DOHH2 (cell line): ENCODE measurements at regions not wholly inside any gene's neighbourhood (a gene's known extent, or its start where the extent isn't known, plus 50 kb on each side); places are given as distances from the start of the nearest gene placed in this dataset.

Source experiments
- H3F3A ChIP-seq: fragments of 200-600 bp; sonication (generic), shearing (Covaris generic); 2 replicates; pipeline ENCODE4 v1.6.0; 2016; ENCODE audit warnings: antibody characterized with exemption, mild to moderate bottlenecking; ENCODE audit not compliant: control insufficient read depth, insufficient read depth
- H3K27ac ChIP-seq: fragments of 200-600 bp; sonication (generic); 2 replicates; pipeline ENCODE4 v1.5.1; 2014; ENCODE audit warnings: low read depth, mild to moderate bottlenecking, low read length, moderate library complexity
- H3K27me3 ChIP-seq: fragments of 200-600 bp; sonication (generic); 2 replicates; pipeline ENCODE4 v1.6.1; 2014; ENCODE audit warnings: mild to moderate bottlenecking, low read length, mixed read lengths; ENCODE audit not compliant: control insufficient read depth
- H3K36me3 ChIP-seq: fragments of 200-600 bp; sonication (generic); 2 replicates; pipeline ENCODE4 v1.6.1; 2014; ENCODE audit warnings: mild to moderate bottlenecking, low read length, moderate library complexity, mixed read lengths; ENCODE audit not compliant: control insufficient read depth
- H3K4me1 ChIP-seq: fragments of 200-600 bp; sonication (generic); 2 replicates; pipeline ENCODE4 v1.6.1; 2014; ENCODE audit warnings: mild to moderate bottlenecking, low read length, mixed read lengths; ENCODE audit not compliant: control insufficient read depth
- H3K4me2 ChIP-seq: fragments of 200-600 bp; sonication (generic); 2 replicates; pipeline ENCODE4 v1.6.0; 2014; ENCODE audit warnings: mild to moderate bottlenecking, low read length, moderate library complexity
- H3K4me3 ChIP-seq: fragments of 200-600 bp; sonication (generic); 2 replicates; pipeline ENCODE4 v1.5.1; 2014; ENCODE audit warnings: mild to moderate bottlenecking, low read length, mixed read lengths
- H3K79me2 ChIP-seq: fragments of 200-600 bp; sonication (generic); 2 replicates; pipeline ENCODE4 v1.6.1; 2014; ENCODE audit warnings: mild to moderate bottlenecking, low read length, mixed read lengths; ENCODE audit not compliant: control insufficient read depth
- H3K9me2 ChIP-seq: fragments of 200-600 bp; sonication (generic); replicated peaks from 2 replicates; pipeline ENCODE4 v1.6.1; 2014; ENCODE audit warnings: mild to moderate bottlenecking, low read length, mixed read lengths; ENCODE audit not compliant: control insufficient read depth
- H3K9me3 ChIP-seq: fragments of 200-600 bp; sonication (generic); 2 replicates; pipeline ENCODE4 v1.6.1; 2014; ENCODE audit warnings: antibody characterized with exemption, low read length, mixed read lengths; ENCODE audit not compliant: control insufficient read depth, insufficient read depth
- H4K20me1 ChIP-seq: fragments of 200-600 bp; sonication (generic); 2 replicates; pipeline ENCODE4 v1.6.0; 2014; ENCODE audit warnings: low read depth, mild to moderate bottlenecking, antibody characterized with exemption, low read length, moderate library complexity; ENCODE audit not compliant: control insufficient read depth, insufficient read depth
- EZH2phosphoT487 ChIP-seq: fragments of 200-600 bp; sonication (generic); IDR thresholded peaks from 2 replicates; pipeline ENCODE4 v1.6.1; 2017; ENCODE audit warnings: borderline replicate concordance, mild to moderate bottlenecking, antibody characterized with exemption, low read length, moderate library complexity, mixed read lengths
- TF ChIP-seq, protein P1 (sequence below): fragments of 200-600 bp; sonication (generic); IDR thresholded peaks from one replicate; pipeline ENCODE4 v1.5.1; 2014; ENCODE audit warnings: antibody characterized with exemption, mild to moderate bottlenecking, low read depth, low read length; ENCODE audit not compliant: poor library complexity, severe bottlenecking

DNA sequence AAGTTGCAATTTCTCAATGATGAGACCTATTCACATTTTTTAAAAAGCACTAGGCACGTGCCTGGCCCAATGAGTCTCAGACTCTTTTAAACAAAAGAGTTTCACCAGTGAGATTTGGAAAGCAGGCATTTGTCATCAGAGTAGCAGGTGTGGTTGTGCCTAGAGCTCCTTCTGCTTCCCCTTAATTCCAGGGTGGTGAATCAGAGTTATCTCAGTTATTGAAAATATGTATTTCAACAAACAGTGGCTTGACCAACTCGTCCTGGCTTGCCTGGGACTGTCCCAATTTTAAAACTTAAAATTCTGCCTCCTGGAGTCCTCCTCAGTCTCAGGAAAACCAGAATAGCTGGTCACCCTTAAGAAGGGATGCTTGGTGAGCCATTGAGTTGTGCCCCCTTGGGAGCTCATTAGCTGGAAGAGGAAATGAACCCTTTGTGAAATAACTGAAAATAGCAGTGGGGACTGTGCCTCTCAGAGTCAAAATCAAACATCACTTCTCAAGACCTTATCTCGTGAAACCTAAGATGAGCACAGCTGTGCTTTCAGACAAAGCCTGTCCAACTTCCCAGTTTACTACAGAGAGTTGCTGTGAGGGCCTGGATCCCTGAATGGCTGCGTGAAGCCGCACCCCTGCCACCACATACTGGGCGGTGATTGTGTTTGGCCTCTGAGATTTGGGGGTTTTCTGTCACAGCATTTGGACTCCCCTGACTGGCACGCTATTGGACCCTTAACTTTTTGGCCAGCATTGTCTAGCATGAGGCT, 116.3 kb downstream of the ANKRD60 start:
- Histone ChIP-seq H3K4me1 (no peaks in the 10 kb centered on the region), H3K27ac (no peak overlapping the region), H3K9me2 (no peaks in the 10 kb centered on the region), H3K27me3 (peaks cover 14% of the 10 kb centered on the region), H3K4me2 (no peak overlapping the region), H3K36me3 (no peaks in the 10 kb centered on the region), H3K9me3 (no peaks in the 10 kb centered on the region), H3F3A (no peaks in the 10 kb centered on the region), H3K4me3 (no peak overlapping the region), H4K20me1 (no peaks in the 10 kb centered on the region), H3K79me2 (no peaks in the 10 kb centered on the region)
- TF ChIP-seq, protein P1, sequence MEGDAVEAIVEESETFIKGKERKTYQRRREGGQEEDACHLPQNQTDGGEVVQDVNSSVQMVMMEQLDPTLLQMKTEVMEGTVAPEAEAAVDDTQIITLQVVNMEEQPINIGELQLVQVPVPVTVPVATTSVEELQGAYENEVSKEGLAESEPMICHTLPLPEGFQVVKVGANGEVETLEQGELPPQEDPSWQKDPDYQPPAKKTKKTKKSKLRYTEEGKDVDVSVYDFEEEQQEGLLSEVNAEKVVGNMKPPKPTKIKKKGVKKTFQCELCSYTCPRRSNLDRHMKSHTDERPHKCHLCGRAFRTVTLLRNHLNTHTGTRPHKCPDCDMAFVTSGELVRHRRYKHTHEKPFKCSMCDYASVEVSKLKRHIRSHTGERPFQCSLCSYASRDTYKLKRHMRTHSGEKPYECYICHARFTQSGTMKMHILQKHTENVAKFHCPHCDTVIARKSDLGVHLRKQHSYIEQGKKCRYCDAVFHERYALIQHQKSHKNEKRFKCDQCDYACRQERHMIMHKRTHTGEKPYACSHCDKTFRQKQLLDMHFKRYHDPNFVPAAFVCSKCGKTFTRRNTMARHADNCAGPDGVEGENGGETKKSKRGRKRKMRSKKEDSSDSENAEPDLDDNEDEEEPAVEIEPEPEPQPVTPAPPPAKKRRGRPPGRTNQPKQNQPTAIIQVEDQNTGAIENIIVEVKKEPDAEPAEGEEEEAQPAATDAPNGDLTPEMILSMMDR, result no peak
- TF ChIP-seq EZH2phosphoT487, result no peak

GRCh38 chr20:58111310-58112016, 117.0 kb downstream of the ANKRD60 start:
- H3K27me3 ChIP-seq, result peaks cover 11% of the 10 kb centered on the region
- H3K27ac ChIP-seq, result no peak overlapping the region
- no peaks in the 10 kb centered on the region for H3F3A ChIP-seq
- H3K79me2 ChIP-seq, result no peaks in the 10 kb centered on the region
- no peaks in the 10 kb centered on the region for H4K20me1 ChIP-seq
- H3K36me3 ChIP-seq, result no peaks in the 10 kb centered on the region
- no peak overlapping the region for H3K4me3 ChIP-seq
- no peak for TF ChIP-seq EZH2phosphoT487
- TF ChIP-seq, protein P1, result no peak
- H3K9me3 ChIP-seq, result no peaks in the 10 kb centered on the region
- H3K4me2 ChIP-seq, result no peak overlapping the region
- H3K4me1 ChIP-seq, result no peaks in the 10 kb centered on the region
- H3K9me2 ChIP-seq, result no peaks in the 10 kb centered on the region

- Histone ChIP-seq H4K20me1 (no peaks in the 10 kb centered on the region), H3K79me2 (no peaks in the 10 kb centered on the region), H3K4me3 (no peak overlapping the region), H3K27me3 (peaks cover 11% of the 10 kb centered on the region), H3K9me3 (no peaks in the 10 kb centered on the region), H3K27ac (no peak overlapping the region), H3F3A (no peaks in the 10 kb centered on the region), H3K4me1 (no peaks in the 10 kb centered on the region), H3K9me2 (no peaks in the 10 kb centered on the region), H3K4me2 (no peak overlapping the region), H3K36me3 (no peaks in the 10 kb centered on the region)
- no peak for TF ChIP-seq EZH2phosphoT487
- TF ChIP-seq, protein P1, result no peak
Measured at GRCh38 chr20:58109918-58110635, 118.4 kb downstream of the ANKRD60 start.
